Kidney (tissue), 13 donors: ENCODE measurements at regions not wholly inside any gene's neighbourhood (a gene's known extent, or its start where the extent isn't known, plus 50 kb on each side); places are given as distances from the start of the nearest gene placed in this dataset.

ENCODE experiments used
- DNase-seq, 5 donors: peaks; one replicate each; pipeline ENCODE4 v3.0.0-alpha.2; 2013 to 2020
- FAIRE-seq: peaks from 2 replicates; lab custom pipeline; 2012; peaks lifted over from hg19 to GRCh38; lab: Jason Lieb, UNC
- H3K27ac ChIP-seq, 2 donors: one replicate each; pipeline ENCODE4 v1.7.0; 2013; ENCODE audit warnings: low read depth in 2 of 2, low read length in 2 of 2, inconsistent platforms in 1 of 2
- H3K27me3 ChIP-seq: one replicate; pipeline ENCODE4 v1.7.1; 2013; ENCODE audit warnings: low read length, inconsistent platforms; ENCODE audit not compliant: control insufficient read depth, insufficient read depth
- H3K36me3 ChIP-seq, 3 donors: one replicate each; pipeline versions ENCODE4 v1.7.0 to v1.7.1; 2013; ENCODE audit warnings: low read length in 3 of 3, control low read depth in 1 of 3, inconsistent platforms in 1 of 3; ENCODE audit not compliant: insufficient read depth in 3 of 3, control insufficient read depth in 2 of 3
- H3K4me1 ChIP-seq, 3 donors: one replicate each; pipeline versions ENCODE4 v1.7.0 to v1.7.1; 2013; ENCODE audit warnings: low read length in 3 of 3, inconsistent platforms in 1 of 3, low read depth in 1 of 3; ENCODE audit not compliant: control insufficient read depth in 2 of 3, insufficient read depth in 2 of 3
- H3K4me3 ChIP-seq, 3 donors: one replicate each; pipeline versions ENCODE4 v1.7.0 to v1.8.1; 2013; ENCODE audit warnings: low read length in 3 of 3, control low read depth in 1 of 3, inconsistent platforms in 1 of 3
- H3K9ac ChIP-seq, 3 donors: one replicate each; pipeline versions ENCODE4 v1.7.0 to v1.7.1; 2013; ENCODE audit warnings: low read length in 3 of 3, control low read depth in 1 of 3, inconsistent platforms in 1 of 3
- H3K9me3 ChIP-seq, 3 donors: one replicate each; pipeline versions ENCODE4 v1.7.0 to v1.7.1; 2013; ENCODE audit warnings: low read length in 3 of 3, control low read depth in 1 of 3, inconsistent platforms in 1 of 3; ENCODE audit not compliant: control insufficient read depth in 2 of 3, insufficient read depth in 1 of 3
- CTCF ChIP-seq: IDR thresholded peaks from 3 replicates; pipeline ENCODE4 v1.5.1; 2012; ENCODE audit warnings: mild to moderate bottlenecking, moderate library complexity, borderline replicate concordance; ENCODE audit not compliant: insufficient read depth; ENCODE audit errors: extremely low read depth
- intact Hi-C: fragments of 100-400 bp; cut with DNase I; formaldehyde crosslinking; loops from one replicate; pipeline ENCODE4 v1.11.1; 2022
- donor health status: control.
- donor health status: control.
- donor health status: control.
- donor health status: control.
- donor health status: control.
- donor health status: DM: yes; HTN: yes; CAD: no.
- donor health status: Normal renal cell carcinoma (clear cell type).

GRCh38 chr11:23405350-23405937 is 545.2 kb upstream of the CCDC179 start:
- Histone ChIP-seq H3K27ac (no peak overlapping the region), H3K4me1 (no peaks in the 10 kb centered on the region), H3K9me3 (peaks cover 0 to 2% (median 0%) of the 10 kb centered on the region in 3 donors), H3K4me3 (no peak overlapping the region), H3K36me3 (no peaks in the 10 kb centered on the region), H3K9ac (no peak overlapping the region), H3K27me3 (no peaks in the 10 kb centered on the region)
- FAIRE-seq (no peak), DNase-seq (peak in 1 of 5 donors; percentile 67)
- intact Hi-C loops = no loop called here
- TF ChIP-seq CTCF = no peak

GRCh38 chr11:23406131-23406819 is 546.0 kb upstream of the CCDC179 start:
- H3K27ac ChIP-seq = no peak overlapping the region
- peak in 1 of 5 donors; percentile 58 for DNase-seq
- TF ChIP-seq CTCF = no peak
- H3K9ac ChIP-seq = no peak overlapping the region
- no peaks in the 10 kb centered on the region for H3K4me1 ChIP-seq
- no peaks in the 10 kb centered on the region for H3K27me3 ChIP-seq
- FAIRE-seq = no peak
- H3K9me3 ChIP-seq = peaks cover 0 to 2% (median 0%) of the 10 kb centered on the region in 3 donors
- no peak overlapping the region for H3K4me3 ChIP-seq
- H3K36me3 ChIP-seq = no peaks in the 10 kb centered on the region
- intact Hi-C loops = no loop called here

GRCh38 chr11:23413057-23413456 is 552.8 kb upstream of the CCDC179 start:
- H3K36me3 ChIP-seq = no peaks in the 10 kb centered on the region
- no peaks in the 10 kb centered on the region for H3K4me1 ChIP-seq
- H3K27ac ChIP-seq = no peak overlapping the region
- H3K9me3 ChIP-seq = peaks cover 0 to 2% (median 0%) of the 10 kb centered on the region in 3 donors
- no peak overlapping the region for H3K4me3 ChIP-seq
- H3K9ac ChIP-seq = no peak overlapping the region
- intact Hi-C loops = no loop called here
- TF ChIP-seq CTCF = no peak
- FAIRE-seq (no peak), DNase-seq (no peak)
- H3K27me3 ChIP-seq = no peaks in the 10 kb centered on the region
